ENCODE measurements at regions not wholly inside any gene's neighbourhood (a gene's known extent, or its start where the extent isn't known, plus 50 kb on each side); places are given as distances from the start of the nearest gene placed in this dataset.

- no peak overlapping the region for H3K27ac ChIP-seq (ENCODE audit: extremely low read depth, low read depth, low read length)
- H3K36me3 ChIP-seq (ENCODE audit: control insufficient read depth in 2 of 2, insufficient read depth in 1 of 2, low read length in 2 of 2), result no peaks in the 10 kb centered on the region
- H3K4me1 ChIP-seq (ENCODE audit: control insufficient read depth, insufficient read depth, low read length), result no peaks in the 10 kb centered on the region
- TF ChIP-seq ZSCAN18 (tag by site-specific recombination; IDR thresholded peaks at IDR 0.05) (no peak), ZBTB20 (tag by site-specific recombination; IDR thresholded peaks at IDR 0.05) (no peak)
- no peaks in the 10 kb centered on the region for H3K9me3 ChIP-seq (ENCODE audit: control insufficient read depth, insufficient read depth, low read depth, low read length)
- CTCF ChIA-PET, result no interaction called here
- H3K4me3 ChIP-seq (ENCODE audit: low read depth, low read length), result no peak overlapping the region
- POLR2A ChIA-PET, result no interaction called here
These were observed 128.2 kb upstream of the SLC44A1 start for GRCh38 chr9:105116052-105116868.

GRCh38 chr9:105117234-105117633 is 127.2 kb upstream of the SLC44A1 start:
- TF ChIP-seq KLF8 (tag by site-specific recombination; IDR thresholded peaks at IDR 0.05) (no peak), KLF9 (tag by site-specific recombination; IDR thresholded peaks at IDR 0.05; ENCODE audit: low read depth) (no peak), YY2 (tag by site-specific recombination; IDR thresholded peaks at IDR 0.05) (no peak), ZNF585B (tag by site-specific recombination; IDR thresholded peaks at IDR 0.05) (no peak), HOXC10 (CRISPR knock-in tag; IDR thresholded peaks at IDR 0.05) (no peak), ZNF335 (tag by site-specific recombination; conservative IDR thresholded peaks at IDR 0.05) (no peak), INSM2 (tag by site-specific recombination; IDR thresholded peaks at IDR 0.05) (no peak), PRDM4 (tag by site-specific recombination; IDR thresholded peaks at IDR 0.05) (no peak), ZNF211 (tag by site-specific recombination; IDR thresholded peaks at IDR 0.05; ENCODE audit: low read depth) (no peak), BCL11A (tag by site-specific recombination; IDR thresholded peaks at IDR 0.05; ENCODE audit: low read depth) (no peak), ZNF174 (tag by site-specific recombination; IDR thresholded peaks at IDR 0.05) (no peak), ZNF248 (tag by site-specific recombination; IDR thresholded peaks at IDR 0.05) (no peak), ZBTB11 (tag by site-specific recombination; conservative IDR thresholded peaks at IDR 0.05; ENCODE audit: low read depth) (no peak), ZNF600 (tag by site-specific recombination; IDR thresholded peaks at IDR 0.05) (no peak)

More at GRCh38 chr9:105117234-105117633, 127.2 kb upstream of the SLC44A1 start:
- Histone ChIP-seq H3K4me3 (ENCODE audit: low read depth, low read length) (no peak overlapping the region), H3K4me1 (ENCODE audit: control insufficient read depth, insufficient read depth, low read length) (no peaks in the 10 kb centered on the region), H3K36me3 (ENCODE audit: control insufficient read depth in 2 of 2, insufficient read depth in 1 of 2, low read length in 2 of 2) (no peaks in the 10 kb centered on the region), H3K9me3 (ENCODE audit: control insufficient read depth, insufficient read depth, low read depth, low read length) (no peaks in the 10 kb centered on the region), H3K27ac (ENCODE audit: extremely low read depth, low read depth, low read length) (no peak overlapping the region)
- ChIA-PET CTCF (no interaction called here), POLR2A (no interaction called here)
